GM12878 (cell line): ENCODE measurements at regions not wholly inside any gene's neighbourhood (a gene's known extent, or its start where the extent isn't known, plus 50 kb on each side); places are given as distances from the start of the nearest gene placed in this dataset.

ENCODE experiments used
- ATF2 ChIP-seq: IDR thresholded peaks from 2 replicates; pipeline ENCODE4 v1.6.1; 2012; ENCODE audit warnings: low read length, inconsistent platforms
- EED ChIP-seq: sonication (generic); IDR thresholded peaks from 2 replicates; pipeline ENCODE4 v1.6.1; 2016; ENCODE audit warnings: antibody characterized with exemption, low read depth
- GABPA ChIP-seq: IDR thresholded peaks from 2 replicates; pipeline ENCODE4 v1.6.1; 2014; ENCODE audit warnings: antibody characterized with exemption, low read depth, mild to moderate bottlenecking, inconsistent platforms
- GATAD2B ChIP-seq: fragments of 450-650 bp; conservative IDR thresholded peaks from 2 replicates; pipeline ENCODE4 v1.6.1; 2017; ENCODE audit warnings: low read depth, mild to moderate bottlenecking, moderate library complexity
- HDGF ChIP-seq: fragments of 450-650 bp; IDR thresholded peaks from 2 replicates; pipeline ENCODE4 v1.6.1; 2016; ENCODE audit warnings: antibody characterized with exemption
- IKZF1 ChIP-seq: fragments of 450-650 bp; conservative IDR thresholded peaks from 2 replicates; pipeline ENCODE4 v1.6.1; 2017; ENCODE audit warnings: antibody characterized with exemption, mild to moderate bottlenecking
- KDM1A ChIP-seq: fragments of 200-600 bp; sonication (generic); IDR thresholded peaks from 2 replicates; pipeline ENCODE4 v1.6.1; 2016; ENCODE audit warnings: borderline replicate concordance
- MEF2B ChIP-seq: fragments of 450-650 bp; IDR thresholded peaks from 2 replicates; pipeline ENCODE4 v1.6.1; 2018; ENCODE audit warnings: mild to moderate bottlenecking, moderate library complexity; ENCODE audit not compliant: partially characterized antibody, poor library complexity, severe bottlenecking
- NBN ChIP-seq: fragments of 450-650 bp; IDR thresholded peaks from 2 replicates; pipeline ENCODE4 v1.6.1; 2016
- SIN3A ChIP-seq: IDR thresholded peaks from 2 replicates; pipeline ENCODE4 v1.6.1; 2012; ENCODE audit warnings: low read depth, low read length, improper control_type of control experiment
- SP1 ChIP-seq: IDR thresholded peaks from one replicate; pipeline ENCODE4 v1.6.1; 2011; ENCODE audit warnings: low read depth, low read length
- STAT1 ChIP-seq: fragments of 450-650 bp; conservative IDR thresholded peaks from 2 replicates; pipeline ENCODE4 v1.6.1; 2014; ENCODE audit warnings: antibody characterized with exemption, mild to moderate bottlenecking
- SUPT20H ChIP-seq: IDR thresholded peaks from 2 replicates; pipeline ENCODE4 v1.6.1; 2011; ENCODE audit warnings: low read depth, mild to moderate bottlenecking, low read length, moderate library complexity, borderline replicate concordance; ENCODE audit not compliant: control insufficient read depth
- TARDBP ChIP-seq: IDR thresholded peaks from 2 replicates; pipeline ENCODE4 v1.6.1; 2016; ENCODE audit warnings: borderline replicate concordance
- TCF7 ChIP-seq: IDR thresholded peaks from 2 replicates; pipeline ENCODE4 v1.6.1; 2014; ENCODE audit warnings: antibody characterized with exemption, borderline replicate concordance
- YBX1 ChIP-seq: fragments of 450-650 bp; IDR thresholded peaks from 2 replicates; pipeline ENCODE4 v1.6.1; 2016; ENCODE audit warnings: antibody characterized with exemption
- ZBTB11 ChIP-seq: fragments of 450-650 bp; formaldehyde crosslinking; IDR thresholded peaks from 2 replicates; pipeline ENCODE4 v1.5.0; 2022; ENCODE audit warnings: mild to moderate bottlenecking, missing genetic modification characterization
- ZNF217 ChIP-seq: fragments of 450-650 bp; IDR thresholded peaks from 2 replicates; pipeline ENCODE4 v1.6.1; 2017; ENCODE audit warnings: antibody characterized with exemption, mild to moderate bottlenecking
- ZNF384 ChIP-seq: IDR thresholded peaks from 2 replicates; pipeline ENCODE4 v1.6.1; 2012; ENCODE audit warnings: low read depth, mild to moderate bottlenecking, low read length, improper control_type of control experiment, borderline replicate concordance
- TF ChIP-seq, protein P1 (sequence below): fragments of 450-650 bp; IDR thresholded peaks from 2 replicates; pipeline ENCODE4 v1.6.1; 2016; ENCODE audit warnings: mild to moderate bottlenecking
- TF ChIP-seq, protein P2 (sequence below): fragments of 450-650 bp; IDR thresholded peaks from 2 replicates; pipeline ENCODE4 v1.6.1; 2016; ENCODE audit warnings: mild to moderate bottlenecking
- TF ChIP-seq, protein P3 (sequence below): IDR thresholded peaks from 2 replicates; pipeline ENCODE4 v1.6.1; 2011; ENCODE audit warnings: mild to moderate bottlenecking, low read depth, low read length, moderate library complexity; ENCODE audit not compliant: insufficient replicate concordance

DNA sequence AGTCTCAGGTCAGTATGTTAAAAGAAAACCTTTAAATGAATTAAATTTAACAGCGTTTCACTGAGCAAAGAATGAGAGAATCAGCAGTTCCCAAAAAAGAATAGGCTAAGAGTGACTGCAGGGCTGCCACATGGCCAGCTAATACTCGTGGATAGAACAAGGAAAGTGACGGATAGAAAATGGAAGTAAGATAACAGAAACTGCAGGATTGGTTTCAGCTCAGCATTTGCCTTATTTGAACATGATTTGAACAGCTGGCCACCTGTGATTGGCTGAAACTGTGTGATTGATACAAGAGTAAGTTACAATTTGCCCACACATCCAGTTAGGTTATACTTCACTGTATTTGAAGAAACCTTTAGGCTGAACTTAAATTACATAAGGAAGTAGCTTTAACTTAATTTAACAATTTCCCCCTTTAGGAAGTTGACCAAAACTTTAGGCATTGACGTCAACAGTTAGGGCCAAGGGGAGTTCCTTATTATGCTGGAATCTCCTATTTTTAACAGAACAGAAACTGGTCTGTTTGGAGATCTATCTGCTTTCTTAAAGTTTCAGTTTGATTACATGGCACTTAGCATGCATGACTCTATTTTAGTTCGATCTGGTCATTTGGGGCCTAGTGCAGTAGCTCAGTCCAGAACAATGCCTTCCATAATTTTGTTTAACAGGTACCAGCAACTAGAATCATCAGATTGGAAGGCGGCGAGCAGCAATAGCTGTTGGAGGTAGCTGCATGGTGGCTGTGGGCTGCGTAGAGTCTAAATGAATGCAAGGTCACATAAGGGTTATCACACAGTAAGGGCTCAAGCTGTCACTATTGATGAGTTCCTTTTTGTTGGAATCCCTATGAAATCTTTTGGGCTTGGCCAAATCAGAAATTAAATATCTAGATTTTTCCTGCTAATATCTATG, 143.4 kb downstream of the TRIM43 start (continued):
- no peak for TF ChIP-seq ZBTB11
- TF ChIP-seq SP1, result no peak
- TF ChIP-seq, protein P1, sequence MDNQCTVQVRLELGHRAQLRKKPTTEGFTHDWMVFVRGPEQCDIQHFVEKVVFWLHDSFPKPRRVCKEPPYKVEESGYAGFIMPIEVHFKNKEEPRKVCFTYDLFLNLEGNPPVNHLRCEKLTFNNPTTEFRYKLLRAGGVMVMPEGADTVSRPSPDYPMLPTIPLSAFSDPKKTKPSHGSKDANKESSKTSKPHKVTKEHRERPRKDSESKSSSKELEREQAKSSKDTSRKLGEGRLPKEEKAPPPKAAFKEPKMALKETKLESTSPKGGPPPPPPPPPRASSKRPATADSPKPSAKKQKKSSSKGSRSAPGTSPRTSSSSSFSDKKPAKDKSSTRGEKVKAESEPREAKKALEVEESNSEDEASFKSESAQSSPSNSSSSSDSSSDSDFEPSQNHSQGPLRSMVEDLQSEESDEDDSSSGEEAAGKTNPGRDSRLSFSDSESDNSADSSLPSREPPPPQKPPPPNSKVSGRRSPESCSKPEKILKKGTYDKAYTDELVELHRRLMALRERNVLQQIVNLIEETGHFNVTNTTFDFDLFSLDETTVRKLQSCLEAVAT, result no peak
- TF ChIP-seq ZNF384, result no peak
- TF ChIP-seq, protein P2, sequence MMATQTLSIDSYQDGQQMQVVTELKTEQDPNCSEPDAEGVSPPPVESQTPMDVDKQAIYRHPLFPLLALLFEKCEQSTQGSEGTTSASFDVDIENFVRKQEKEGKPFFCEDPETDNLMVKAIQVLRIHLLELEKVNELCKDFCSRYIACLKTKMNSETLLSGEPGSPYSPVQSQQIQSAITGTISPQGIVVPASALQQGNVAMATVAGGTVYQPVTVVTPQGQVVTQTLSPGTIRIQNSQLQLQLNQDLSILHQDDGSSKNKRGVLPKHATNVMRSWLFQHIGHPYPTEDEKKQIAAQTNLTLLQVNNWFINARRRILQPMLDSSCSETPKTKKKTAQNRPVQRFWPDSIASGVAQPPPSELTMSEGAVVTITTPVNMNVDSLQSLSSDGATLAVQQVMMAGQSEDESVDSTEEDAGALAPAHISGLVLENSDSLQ, result peak; percentile 32; the same call in 1 of the 2 replicates
- TF ChIP-seq STAT1, result no peak
- TF ChIP-seq EED, result no peak
- TF ChIP-seq YBX1, result no peak
- no peak for TF ChIP-seq SIN3A
- no peak for TF ChIP-seq TCF7
- TF ChIP-seq, protein P3, sequence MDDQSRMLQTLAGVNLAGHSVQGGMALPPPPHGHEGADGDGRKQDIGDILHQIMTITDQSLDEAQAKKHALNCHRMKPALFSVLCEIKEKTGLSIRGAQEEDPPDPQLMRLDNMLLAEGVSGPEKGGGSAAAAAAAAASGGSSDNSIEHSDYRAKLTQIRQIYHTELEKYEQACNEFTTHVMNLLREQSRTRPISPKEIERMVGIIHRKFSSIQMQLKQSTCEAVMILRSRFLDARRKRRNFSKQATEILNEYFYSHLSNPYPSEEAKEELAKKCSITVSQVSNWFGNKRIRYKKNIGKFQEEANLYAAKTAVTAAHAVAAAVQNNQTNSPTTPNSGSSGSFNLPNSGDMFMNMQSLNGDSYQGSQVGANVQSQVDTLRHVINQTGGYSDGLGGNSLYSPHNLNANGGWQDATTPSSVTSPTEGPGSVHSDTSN, result no peak
- TF ChIP-seq HDGF, result no peak
- TF ChIP-seq GABPA, result no peak
- no peak for TF ChIP-seq SUPT20H
- TF ChIP-seq MEF2B, result no peak
- no peak for TF ChIP-seq ZNF217
- no peak for TF ChIP-seq KDM1A
- no peak for TF ChIP-seq IKZF1
- 0 out of 2 replicates have a peak, but pooled peaks have one; percentile 1 for TF ChIP-seq ATF2
- no peak for TF ChIP-seq TARDBP
- no peak for TF ChIP-seq GATAD2B
- TF ChIP-seq NBN, result no peak
